Erythroblast (primary cell): ENCODE measurements at regions not wholly inside any gene's neighbourhood (a gene's known extent, or its start where the extent isn't known, plus 50 kb on each side); places are given as distances from the start of the nearest gene placed in this dataset.

Source experiments
- GATA1 ChIP-seq: IDR thresholded peaks from 2 replicates; pipeline ENCODE4 v1.6.1; 2011; ENCODE audit warnings: low read depth, mild to moderate bottlenecking, control low read depth, low read length, moderate library complexity
- POLR2A ChIP-seq: IDR thresholded peaks from 2 replicates; pipeline ENCODE4 v1.6.1; 2011; ENCODE audit warnings: mild to moderate bottlenecking, low read length

DNA sequence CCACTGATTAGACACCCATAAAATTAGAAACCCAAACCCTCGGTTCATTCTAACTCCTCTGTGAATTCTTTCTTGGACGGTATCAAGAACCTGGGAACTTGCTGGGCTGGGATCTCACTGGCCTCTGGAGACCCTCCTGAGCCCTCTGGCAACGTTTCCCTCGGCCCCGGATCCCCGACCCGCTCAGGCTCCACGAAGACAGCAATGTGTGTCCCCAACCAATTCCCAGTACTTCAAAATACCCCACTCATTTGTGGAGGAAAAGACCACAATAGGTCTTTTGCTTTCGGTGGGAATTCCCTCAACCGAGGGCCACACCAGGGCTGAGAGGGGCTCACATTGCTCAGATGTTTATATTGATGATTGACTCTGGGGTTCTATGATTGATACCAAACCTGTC, 117.9 kb upstream of the PRR20G start:
- TF ChIP-seq POLR2A (no peak), GATA1 (no peak)
